ENCODE measurements at regions not wholly inside any gene's neighbourhood (a gene's known extent, or its start where the extent isn't known, plus 50 kb on each side); places are given as distances from the start of the nearest gene placed in this dataset.
"Not testable (repeated sequence)": the region's sequence is repeated elsewhere in the genome, so short reads cannot be mapped to it uniquely, and the experiment has no call there.

- not testable (repeated sequence) for TF ChIP-seq POLR2A, CTCF (IDR thresholded peaks at IDR 0.05)
Measured at GRCh38 chr6:140443112-140443511, 1068.7 kb upstream of the CITED2 start.
